ENCODE measurements at regions not wholly inside any gene's neighbourhood (a gene's known extent, or its start where the extent isn't known, plus 50 kb on each side); places are given as distances from the start of the nearest gene placed in this dataset.
A peak's percentile ranks its signal among the peaks of the same experiment; 100 is the strongest.

GRCh38 chr4:120431180-120431579 is 364.5 kb upstream of the MAD2L1 start:
- Histone ChIP-seq H3K27me3 (no peaks in the 10 kb centered on the region), H3K9me3 (replicated peaks) (no peaks in the 10 kb centered on the region), H3K4me1 (no peaks in the 10 kb centered on the region), H3K27ac (no peak overlapping the region), H3K36me3 (no peaks in the 10 kb centered on the region), H3K4me3 (no peak overlapping the region)
- DNase-seq, result no peak

GRCh38 chr4:120418146-120418545 is 351.5 kb upstream of the MAD2L1 start:
- DNase-seq, result no peak
- H3K27me3 ChIP-seq, result no peaks in the 10 kb centered on the region
- no peak overlapping the region for H3K4me3 ChIP-seq
- H3K27ac ChIP-seq, result no peak overlapping the region
- no peaks in the 10 kb centered on the region for H3K4me1 ChIP-seq
- H3K36me3 ChIP-seq, result no peaks in the 10 kb centered on the region
- no peaks in the 10 kb centered on the region for H3K9me3 ChIP-seq (replicated peaks)

- H3K27me3 ChIP-seq, result no peaks in the 10 kb centered on the region
- no peak for DNase-seq
- H3K4me3 ChIP-seq, result no peak overlapping the region
- no peaks in the 10 kb centered on the region for H3K36me3 ChIP-seq
- H3K27ac ChIP-seq, result no peak overlapping the region
- H3K4me1 ChIP-seq, result no peaks in the 10 kb centered on the region
- no peaks in the 10 kb centered on the region for H3K9me3 ChIP-seq (replicated peaks)
Measured at GRCh38 chr4:120415896-120416295, 349.2 kb upstream of the MAD2L1 start.

GRCh38 chr4:120406960-120407359 is 340.3 kb upstream of the MAD2L1 start:
- H3K36me3 ChIP-seq, result no peaks in the 10 kb centered on the region

GRCh38 chr4:120403296-120403695 is 336.6 kb upstream of the MAD2L1 start:
- no peaks in the 10 kb centered on the region for H3K27me3 ChIP-seq
- DNase-seq, result no peak
- H3K9me3 ChIP-seq (replicated peaks), result no peaks in the 10 kb centered on the region
- H3K27ac ChIP-seq, result no peak overlapping the region
- peaks cover 35% of the 10 kb centered on the region for H3K4me1 ChIP-seq
- no peak overlapping the region for H3K4me3 ChIP-seq
- H3K36me3 ChIP-seq, result no peaks in the 10 kb centered on the region

More at GRCh38 chr4:120406960-120407359, 340.3 kb upstream of the MAD2L1 start:
- Histone ChIP-seq H3K4me3 (no peak overlapping the region), H3K4me1 (peaks cover 2% of the 10 kb centered on the region; the same call in 1 of the 2 replicates), H3K9me3 (replicated peaks) (no peaks in the 10 kb centered on the region; the same call in 1 of the 2 replicates), H3K27ac (no peak overlapping the region), H3K27me3 (no peaks in the 10 kb centered on the region)
- DNase-seq, result no peak

GRCh38 chr4:120400441-120400840 is 333.8 kb upstream of the MAD2L1 start:
- no peak overlapping the region for H3K4me3 ChIP-seq
- no peaks in the 10 kb centered on the region for H3K27me3 ChIP-seq
- no peaks in the 10 kb centered on the region for H3K9me3 ChIP-seq (replicated peaks)
- DNase-seq, result peak; percentile 66 to 80
- peak overlapping the region; percentile 87 for H3K27ac ChIP-seq
- H3K36me3 ChIP-seq, result no peaks in the 10 kb centered on the region
- H3K4me1 ChIP-seq, result peaks cover 35% of the 10 kb centered on the region

- Histone ChIP-seq H3K4me3 (no peak overlapping the region), H3K9me3 (replicated peaks) (no peaks in the 10 kb centered on the region), H3K27me3 (no peaks in the 10 kb centered on the region), H3K4me1 (peaks cover 35% of the 10 kb centered on the region), H3K36me3 (no peaks in the 10 kb centered on the region), H3K27ac (peak overlapping the region; percentile 87)
- DNase-seq, result peak; percentile 71 to 93
Measured at GRCh38 chr4:120399826-120400225, 333.2 kb upstream of the MAD2L1 start.

GRCh38 chr4:120395746-120396145 is 329.1 kb upstream of the MAD2L1 start:
- Histone ChIP-seq H3K9me3 (replicated peaks) (no peaks in the 10 kb centered on the region), H3K27me3 (no peaks in the 10 kb centered on the region), H3K4me1 (peaks cover 21% of the 10 kb centered on the region), H3K27ac (no peak overlapping the region), H3K4me3 (no peak overlapping the region), H3K36me3 (no peaks in the 10 kb centered on the region)
- DNase-seq, result no peak

GRCh38 chr4:120355881-120356280 is 289.2 kb upstream of the MAD2L1 start:
- no peaks in the 10 kb centered on the region for H3K36me3 ChIP-seq
- H3K9me3 ChIP-seq (replicated peaks), result no peaks in the 10 kb centered on the region
- H3K4me1 ChIP-seq, result no peaks in the 10 kb centered on the region

GRCh38 chr4:120354381-120354780 is 287.7 kb upstream of the MAD2L1 start:
- H3K9me3 ChIP-seq (replicated peaks), result no peaks in the 10 kb centered on the region
- no peaks in the 10 kb centered on the region for H3K4me1 ChIP-seq
- no peaks in the 10 kb centered on the region for H3K36me3 ChIP-seq
- H3K27ac ChIP-seq, result no peak overlapping the region
- DNase-seq, result no peak
- H3K4me3 ChIP-seq, result no peak overlapping the region
- no peaks in the 10 kb centered on the region for H3K27me3 ChIP-seq

More at GRCh38 chr4:120355881-120356280, 289.2 kb upstream of the MAD2L1 start:
- no peak for DNase-seq
- no peaks in the 10 kb centered on the region for H3K27me3 ChIP-seq
- H3K4me3 ChIP-seq, result no peak overlapping the region
- H3K27ac ChIP-seq, result no peak overlapping the region

- H3K27ac ChIP-seq, result no peak overlapping the region
Measured at GRCh38 chr4:120353235-120353634, 286.6 kb upstream of the MAD2L1 start.

GRCh38 chr4:120352739-120353138 is 286.1 kb upstream of the MAD2L1 start:
- DNase-seq, result no peak
- H3K27me3 ChIP-seq, result no peaks in the 10 kb centered on the region

More at GRCh38 chr4:120353235-120353634, 286.6 kb upstream of the MAD2L1 start:
- Histone ChIP-seq H3K4me3 (no peak overlapping the region), H3K9me3 (replicated peaks) (no peaks in the 10 kb centered on the region), H3K36me3 (no peaks in the 10 kb centered on the region), H3K27me3 (no peaks in the 10 kb centered on the region), H3K4me1 (no peaks in the 10 kb centered on the region)
- DNase-seq, result no peak

GRCh38 chr4:120348948-120349347 is 282.3 kb upstream of the MAD2L1 start:
- Histone ChIP-seq H3K27ac (no peak overlapping the region), H3K9me3 (replicated peaks) (no peaks in the 10 kb centered on the region), H3K36me3 (no peaks in the 10 kb centered on the region), H3K27me3 (no peaks in the 10 kb centered on the region), H3K4me3 (no peak overlapping the region), H3K4me1 (no peaks in the 10 kb centered on the region)
- DNase-seq, result no peak

More at GRCh38 chr4:120352739-120353138, 286.1 kb upstream of the MAD2L1 start:
- no peaks in the 10 kb centered on the region for H3K9me3 ChIP-seq (replicated peaks)
- H3K36me3 ChIP-seq, result no peaks in the 10 kb centered on the region
- no peak overlapping the region for H3K27ac ChIP-seq
- no peak overlapping the region for H3K4me3 ChIP-seq
- H3K4me1 ChIP-seq, result no peaks in the 10 kb centered on the region

GRCh38 chr4:120348521-120348920 is 281.9 kb upstream of the MAD2L1 start:
- no peaks in the 10 kb centered on the region for H3K27me3 ChIP-seq
- no peaks in the 10 kb centered on the region for H3K36me3 ChIP-seq
- no peak overlapping the region for H3K4me3 ChIP-seq
- no peak for DNase-seq
- H3K9me3 ChIP-seq (replicated peaks), result no peaks in the 10 kb centered on the region
- no peak overlapping the region for H3K27ac ChIP-seq
- no peaks in the 10 kb centered on the region for H3K4me1 ChIP-seq

- Histone ChIP-seq H3K4me1 (peaks cover 17% of the 10 kb centered on the region), H3K27ac (no peak overlapping the region), H3K9me3 (replicated peaks) (0 out of 2 replicates have a peak, but pooled peaks cover 3% of the 10 kb centered on the region), H3K4me3 (no peak overlapping the region), H3K36me3 (no peaks in the 10 kb centered on the region; the same call in 1 of the 2 replicates), H3K27me3 (no peaks in the 10 kb centered on the region)
- DNase-seq, result peak; percentile 42 to 60
Measured at GRCh38 chr4:120331486-120332370, 265.1 kb upstream of the MAD2L1 start.

Data from SJCRH30 (cell line).